CD14-positive monocyte (primary cell): ENCODE measurements at regions not wholly inside any gene's neighbourhood (a gene's known extent, or its start where the extent isn't known, plus 50 kb on each side); places are given as distances from the start of the nearest gene placed in this dataset.

ENCODE experiments used
- DNase-seq, 3 donors: peaks; one replicate each; pipeline ENCODE4 v3.0.0-alpha.2; 2011 to 2022
- H2AFZ ChIP-seq: 2 replicates; pipeline ENCODE4 v1.6.0; 2012; ENCODE audit warnings: mild to moderate bottlenecking, low read depth, low read length, inconsistent platforms; ENCODE audit not compliant: insufficient read depth, poor library complexity, severe bottlenecking
- H3K27ac ChIP-seq, 2 donors: 1 replicate in 1 of 2; 2 replicates in 1 of 2; pipeline ENCODE4 v1.5.1; 2012 to 2013; ENCODE audit warnings: low read length in 2 of 2, control low read depth in 1 of 2, inconsistent platforms in 1 of 2, low read depth in 1 of 2, mild to moderate bottlenecking in 1 of 2
- H3K27me3 ChIP-seq, 2 donors: one replicate each; pipeline versions ENCODE4 v1.6.0 to v1.6.1; 2011 to 2013; ENCODE audit warnings: low read length in 2 of 2; ENCODE audit not compliant: control insufficient read depth in 2 of 2, insufficient read depth in 2 of 2
- H3K36me3 ChIP-seq, 2 donors: replicated peaks in 1 of 2; 1 replicate in 1 of 2; 2 replicates in 1 of 2; pipeline versions ENCODE4 v1.5.1 to v1.6.1; 2012 to 2013; ENCODE audit warnings: low read length in 2 of 2, control low read depth in 1 of 2, inconsistent platforms in 1 of 2, mild to moderate bottlenecking in 1 of 2; ENCODE audit not compliant: insufficient read depth in 2 of 2, control insufficient read depth in 1 of 2
- H3K4me1 ChIP-seq, 2 donors: 1 replicate in 1 of 2; 2 replicates in 1 of 2; pipeline versions ENCODE4 v1.5.1 to v1.6.1; 2012 to 2013; ENCODE audit warnings: low read length in 2 of 2, control low read depth in 1 of 2, inconsistent platforms in 1 of 2, mild to moderate bottlenecking in 1 of 2, moderate library complexity in 1 of 2; ENCODE audit not compliant: insufficient read depth in 2 of 2, control insufficient read depth in 1 of 2
- H3K4me2 ChIP-seq: replicated peaks from 2 replicates; pipeline ENCODE3; 2012; ENCODE audit warnings: low read length, moderate library complexity, mild to moderate bottlenecking; ENCODE audit not compliant: poor library complexity, severe bottlenecking; ENCODE audit errors: extremely low read depth
- H3K4me3 ChIP-seq, 3 experiments: fragments of 200-600 bp in 1 of 3; sonication (generic) in 1 of 3; replicated peaks in 1 of 3; 1 replicate in 2 of 3; 2 replicates in 1 of 3; pipeline ENCODE4 v1.5.1; 2011 to 2013; ENCODE audit warnings: low read length in 3 of 3, mild to moderate bottlenecking in 3 of 3, control low read depth in 2 of 3, low read depth in 2 of 3, inconsistent platforms in 1 of 3, moderate library complexity in 1 of 3
- H3K79me2 ChIP-seq: 2 replicates; pipeline ENCODE4 v1.6.0; 2012; ENCODE audit warnings: mild to moderate bottlenecking, control low read depth, inconsistent platforms, low read length, moderate library complexity; ENCODE audit not compliant: insufficient read depth
- H3K9ac ChIP-seq: 2 replicates; pipeline ENCODE4 v1.6.0; 2017; ENCODE audit warnings: low read length, mild to moderate bottlenecking; ENCODE audit not compliant: insufficient read depth, poor library complexity, severe bottlenecking
- H3K9me3 ChIP-seq, 2 donors: replicated peaks in 1 of 2; 1 replicate in 1 of 2; 2 replicates in 1 of 2; pipeline versions ENCODE4 v1.5.1 to v1.6.1; 2012 to 2013; ENCODE audit warnings: low read length in 2 of 2, control low read depth in 1 of 2; ENCODE audit not compliant: control insufficient read depth in 1 of 2, insufficient read depth in 1 of 2
- H4K20me1 ChIP-seq: 2 replicates; pipeline ENCODE4 v1.6.0; 2012; ENCODE audit warnings: mild to moderate bottlenecking, low read length, control low read depth, moderate library complexity; ENCODE audit not compliant: insufficient read depth
- H3K27ac Mint-ChIP-seq, 7 donors: one replicate each; pipeline ENCODE4 v1.8.0; 2020; ENCODE audit warnings: mild to moderate bottlenecking in 7 of 7, mixed read lengths in 7 of 7, moderate library complexity in 6 of 7, inconsistent platforms in 2 of 7
- H3K27me3 Mint-ChIP-seq, 3 donors: one replicate each; pipeline ENCODE4 v1.8.0; 2021 to 2022; ENCODE audit warnings: low read depth in 3 of 3, mild to moderate bottlenecking in 3 of 3, mixed read lengths in 3 of 3, moderate library complexity in 3 of 3, inconsistent platforms in 1 of 3
- H3K36me3 Mint-ChIP-seq, 2 donors: one replicate each; pipeline ENCODE4 v1.8.0; 2020; ENCODE audit warnings: mixed read lengths in 2 of 2, inconsistent platforms in 1 of 2, mild to moderate bottlenecking in 1 of 2
- H3K4me1 Mint-ChIP-seq: one replicate; pipeline ENCODE4 v1.8.0; 2020; ENCODE audit warnings: mild to moderate bottlenecking, mixed read lengths
- H3K4me3 Mint-ChIP-seq, 2 donors: one replicate each; pipeline ENCODE4 v1.8.0; 2020; ENCODE audit warnings: mild to moderate bottlenecking in 2 of 2, mixed read lengths in 2 of 2, moderate library complexity in 1 of 2
- H3K9me3 Mint-ChIP-seq, 7 donors: one replicate each; pipeline ENCODE4 v1.8.0; 2020 to 2022; ENCODE audit warnings: mixed read lengths in 7 of 7, mild to moderate bottlenecking in 6 of 7, moderate library complexity in 6 of 7, inconsistent platforms in 2 of 7
- CTCF ChIP-seq: fragments of 200-600 bp; IDR thresholded peaks from one replicate; pipeline ENCODE4 v1.8.0; 2022; ENCODE audit warnings: antibody characterized with exemption, mild to moderate bottlenecking
- WGBS: methylation state at CpG from one replicate; pipeline ENCODE4 v1.1.5; 2013; ENCODE audit warnings: missing lambda C conversion rate; ENCODE audit not compliant: insufficient coverage; 5-methylcytosine and 5-hydroxymethylcytosine counted together
- intact Hi-C, 2 donors: fragments of 100-400 bp; cut with micrococcal nuclease; formaldehyde crosslinking; loops; one replicate each; pipeline versions ENCODE4 v1.15.0 to v1.15.1; 2023

DNA sequence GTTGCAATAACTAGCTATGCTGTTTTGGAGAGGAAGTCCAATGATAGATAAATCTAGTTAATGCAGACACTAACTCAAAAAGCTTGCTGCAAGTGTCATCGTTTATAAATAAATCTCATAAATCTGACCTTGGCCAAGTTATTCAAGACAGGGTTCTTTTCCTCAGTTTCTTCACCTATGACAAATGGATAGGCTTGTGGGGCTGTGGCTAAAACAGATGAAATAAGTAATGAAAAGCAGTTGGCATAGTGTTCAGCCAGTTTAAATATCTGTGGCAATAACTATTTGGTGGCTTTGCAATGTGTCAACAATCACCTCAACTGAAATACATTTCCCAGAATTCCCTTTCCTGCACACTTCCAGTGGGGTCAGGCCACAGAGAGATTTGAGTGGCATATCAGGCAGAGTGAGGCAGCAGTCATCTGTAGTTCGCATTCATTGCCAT, 169.9 kb downstream of the DYRK2 start:
- H3K27me3 ChIP-seq: no peaks in the 10 kb centered on the region
- H3K27ac Mint-ChIP-seq: no peak overlapping the region
- H3K4me3 Mint-ChIP-seq: no peak overlapping the region
- peaks cover 0 to 16% (median 12%) of the 10 kb centered on the region in 7 donors for H3K9me3 Mint-ChIP-seq
- peaks cover 3 to 21% of the 10 kb centered on the region in 2 donors for H3K9me3 ChIP-seq
- no peak for DNase-seq
- H3K4me1 ChIP-seq: no peaks in the 10 kb centered on the region
- no peak overlapping the region for H3K9ac ChIP-seq
- no peak overlapping the region for H3K4me2 ChIP-seq
- no peak for TF ChIP-seq CTCF
- H3K4me1 Mint-ChIP-seq: no peaks in the 10 kb centered on the region
- no peak overlapping the region for H2AFZ ChIP-seq
- intact Hi-C loops: no loop called here
- H3K36me3 ChIP-seq: no peaks in the 10 kb centered on the region
- H3K79me2 ChIP-seq: no peaks in the 10 kb centered on the region
- H3K27ac ChIP-seq: no peak overlapping the region
- H3K27me3 Mint-ChIP-seq: no peaks in the 10 kb centered on the region
- no peak overlapping the region for H3K4me3 ChIP-seq
- no peaks in the 10 kb centered on the region for H4K20me1 ChIP-seq
- WGBS: 86% methylated on average over 1 of the region's 2 CpGs
- no peaks in the 10 kb centered on the region for H3K36me3 Mint-ChIP-seq

- H3K27ac Mint-ChIP-seq: no peak overlapping the region
- no peak for TF ChIP-seq CTCF
- no peak overlapping the region for H3K4me3 Mint-ChIP-seq
- Histone ChIP-seq H3K79me2 (no peaks in the 10 kb centered on the region), H2AFZ (no peak overlapping the region), H3K4me3 (no peak overlapping the region), H3K27ac (no peak overlapping the region), H3K4me1 (no peaks in the 10 kb centered on the region), H3K9me3 (peaks cover 0 to 21% of the 10 kb centered on the region in 2 donors), H3K4me2 (no peak overlapping the region), H3K9ac (no peak overlapping the region), H4K20me1 (no peaks in the 10 kb centered on the region), H3K36me3 (no peaks in the 10 kb centered on the region), H3K27me3 (no peaks in the 10 kb centered on the region)
- DNase-seq: no peak
- intact Hi-C loops: no loop called here
- no peaks in the 10 kb centered on the region for H3K4me1 Mint-ChIP-seq
- no CpG with 5 or more reads among the region's 2 CpGs for WGBS
- H3K36me3 Mint-ChIP-seq: no peaks in the 10 kb centered on the region
- no peaks in the 10 kb centered on the region for H3K27me3 Mint-ChIP-seq
- peaks cover 0 to 16% (median 8%) of the 10 kb centered on the region in 7 donors for H3K9me3 Mint-ChIP-seq
Observed at GRCh38 chr12:67819902-67820301, 169.3 kb upstream of the IFNG-AS1 start.
